ENCODE measurements at regions not wholly inside any gene's neighbourhood (a gene's known extent, or its start where the extent isn't known, plus 50 kb on each side); places are given as distances from the start of the nearest gene placed in this dataset.

DNA sequence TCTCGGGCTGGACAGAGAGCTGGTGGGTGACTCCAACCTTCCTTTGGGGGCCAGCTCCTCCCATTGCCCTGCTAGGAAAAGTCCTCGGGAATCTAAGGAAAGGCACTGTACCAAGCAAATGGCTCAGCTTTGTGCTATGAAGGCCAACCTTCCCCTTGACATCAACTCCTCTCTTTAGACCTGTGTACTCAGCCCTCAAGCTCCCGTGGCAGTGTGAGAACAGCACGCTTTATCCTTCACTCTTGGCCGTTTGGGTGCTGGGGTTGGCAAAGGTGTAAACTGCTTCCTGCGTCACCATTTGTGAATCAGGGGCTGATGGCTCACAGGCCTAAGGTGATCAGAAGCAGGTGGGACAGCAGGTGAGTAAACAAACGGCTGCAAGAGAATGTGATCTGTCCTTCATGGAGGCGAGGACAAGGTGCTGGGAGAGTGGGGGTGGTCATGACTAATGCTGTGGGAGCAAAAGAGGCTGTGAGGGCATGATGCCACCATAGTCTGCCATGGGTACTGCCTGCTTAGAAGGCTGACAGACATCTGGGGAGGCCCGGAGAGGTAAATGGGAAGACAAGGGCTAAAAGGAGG is 165.2 kb upstream of the TPM1 start:
- no peak for DNase-seq

DNA sequence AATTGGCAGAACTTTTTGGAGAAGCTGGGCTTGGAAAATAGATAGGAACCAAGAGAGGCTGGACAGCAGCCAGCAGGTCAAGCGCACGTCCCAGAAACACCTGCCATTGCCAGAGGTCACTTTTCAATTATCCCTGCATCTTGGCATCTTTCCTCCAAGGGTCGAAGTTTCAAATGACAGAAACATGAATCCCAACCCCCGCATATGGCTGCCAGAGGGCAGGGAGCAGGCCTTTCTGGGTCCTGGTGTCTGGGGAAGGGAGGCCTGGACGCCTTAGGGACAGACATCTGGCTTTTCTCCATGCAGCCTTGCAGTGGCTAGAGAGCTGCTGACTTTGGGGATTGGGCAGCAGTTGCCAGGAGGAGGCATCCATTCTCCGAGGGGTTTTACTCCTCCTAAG is 164.5 kb upstream of the TPM1 start:
- DNase-seq = no peak

DNA sequence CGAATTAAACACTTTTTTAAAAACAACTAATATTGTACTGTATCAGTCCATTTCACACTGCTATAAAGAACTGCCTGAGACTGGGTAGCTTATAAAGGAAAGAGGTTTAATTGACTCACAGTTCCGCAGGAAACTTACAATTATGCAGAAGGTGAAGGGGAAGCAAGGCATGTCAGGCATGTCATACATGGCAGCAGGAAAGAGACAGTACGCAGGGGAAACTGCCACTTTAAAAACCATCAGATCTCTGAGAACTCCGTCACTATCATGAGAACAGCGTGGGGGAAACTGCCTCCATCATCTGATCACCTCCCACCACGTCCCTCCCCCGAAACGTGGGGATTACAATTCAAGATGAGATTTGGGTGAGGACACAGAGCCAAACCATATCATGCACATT is 162.8 kb upstream of the TPM1 start:
- DNase-seq = no peak

DNA sequence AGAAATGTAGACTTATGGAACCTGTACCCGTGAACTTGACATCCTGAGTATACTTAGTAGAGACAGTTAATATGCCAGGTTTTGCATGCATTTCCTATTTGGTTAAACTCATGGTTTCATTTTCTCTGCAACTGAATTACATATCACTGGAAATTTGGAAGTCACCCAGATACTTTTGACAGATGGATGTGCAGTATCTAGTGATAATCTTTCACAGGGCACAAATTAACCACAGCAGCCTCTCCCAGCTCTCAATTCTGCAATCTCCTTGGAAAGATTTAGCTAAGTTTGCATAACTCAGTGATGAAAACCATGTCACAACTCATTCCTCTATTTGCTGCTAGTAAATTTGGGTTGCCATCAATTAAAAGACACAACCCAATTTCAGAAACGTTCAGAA is 162.3 kb upstream of the TPM1 start:
- no peak for DNase-seq

DNA sequence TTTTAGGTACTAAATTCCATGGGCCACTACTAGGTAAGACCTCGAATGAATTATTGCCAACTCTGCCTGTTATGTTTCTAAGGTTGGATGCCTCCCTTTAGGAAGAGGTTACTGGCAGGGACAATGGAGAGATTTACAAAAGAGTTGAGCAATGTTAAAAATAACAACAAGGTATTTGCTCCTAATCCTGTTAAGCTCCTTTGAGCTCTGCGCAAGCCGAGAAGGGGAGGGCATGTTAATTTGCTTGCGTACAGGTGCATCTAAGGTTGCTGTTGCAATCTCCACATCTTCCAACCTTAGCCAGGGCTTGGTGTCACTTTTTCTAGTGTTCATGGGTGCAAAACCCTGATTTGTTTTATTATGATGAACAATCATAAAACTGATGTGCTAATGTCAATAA is 161.5 kb upstream of the TPM1 start:
- no peak for DNase-seq

DNA sequence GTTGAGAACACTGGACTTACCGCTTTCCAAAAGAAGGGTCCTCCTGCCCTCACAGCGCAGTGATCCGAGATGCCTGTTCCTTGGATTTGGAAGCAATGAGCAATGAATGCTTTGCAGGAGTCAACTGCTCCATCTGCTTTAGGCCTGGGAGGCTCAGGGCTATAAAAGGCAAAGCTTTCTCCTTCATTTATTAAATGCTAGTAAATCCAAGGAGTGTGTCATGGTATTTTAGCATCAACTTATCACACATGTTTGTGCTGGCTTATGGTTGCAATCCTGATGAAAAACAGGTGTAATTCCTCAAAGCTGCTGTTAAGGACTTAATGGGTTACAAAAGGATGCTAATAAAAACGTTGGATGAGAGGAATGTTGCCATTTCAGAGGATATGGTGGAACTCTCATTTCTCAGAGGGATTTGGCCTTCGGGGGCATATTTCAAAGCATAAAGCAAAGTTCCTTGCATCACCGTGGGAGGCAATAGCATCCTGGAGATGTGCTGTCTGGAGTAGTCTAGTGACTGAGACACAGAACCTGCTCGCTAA is 158.5 kb upstream of the TPM1 start:
- DNase-seq = no peak

DNA sequence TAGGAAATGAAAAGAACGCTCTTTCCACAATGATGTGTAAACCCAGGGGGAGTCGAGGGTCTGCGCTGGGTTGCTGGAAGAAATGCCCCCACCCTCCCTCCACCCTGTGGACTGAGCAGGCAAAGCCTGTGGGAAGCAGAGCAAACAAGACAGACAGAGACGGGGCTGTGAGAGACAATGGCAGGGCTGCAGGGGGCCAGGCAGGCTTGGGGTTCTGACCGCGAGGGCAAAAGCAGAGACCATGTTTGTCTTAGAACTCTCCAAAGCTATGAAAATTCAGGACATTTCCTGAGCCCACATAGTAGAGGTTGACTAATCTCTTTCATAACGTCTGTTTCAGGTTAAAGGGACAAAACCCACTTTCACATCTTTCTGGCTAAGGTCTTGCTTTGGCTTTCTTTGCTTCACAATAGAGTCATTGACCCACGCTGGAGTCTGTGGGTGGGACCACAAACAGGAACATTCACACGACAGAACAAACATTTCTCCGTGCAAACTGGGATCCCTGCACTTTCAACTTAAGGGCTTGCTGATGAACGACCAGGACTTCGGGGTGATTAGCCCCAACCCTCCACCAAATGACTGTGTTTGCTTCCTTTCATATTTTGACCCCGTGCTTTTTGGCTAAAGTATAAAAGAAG is 156.0 kb upstream of the TPM1 start:
- DNase-seq = no peak

DNA sequence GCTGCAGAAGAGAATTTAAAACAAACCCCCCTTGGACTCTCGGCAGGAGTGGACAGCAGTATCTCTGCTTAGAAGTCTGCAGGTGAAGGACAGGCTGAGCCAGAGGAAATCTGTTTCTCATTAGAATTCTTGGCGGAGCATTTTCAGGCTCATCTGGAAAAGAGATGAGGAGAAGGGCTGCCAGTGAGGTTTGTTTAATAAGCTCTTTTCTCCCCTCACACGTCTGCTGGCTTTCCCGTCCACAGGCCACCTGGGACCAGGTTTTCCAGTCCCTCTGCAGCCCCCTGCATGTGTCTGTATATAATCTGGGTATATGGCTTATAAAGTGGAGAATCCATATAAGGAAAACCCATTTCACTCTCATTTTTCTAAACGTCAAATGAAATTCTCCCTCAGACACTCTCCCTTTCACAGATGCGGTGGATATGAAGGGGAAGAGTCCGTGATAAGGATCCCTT is 155.4 kb upstream of the TPM1 start:
- no peak for DNase-seq

DNA sequence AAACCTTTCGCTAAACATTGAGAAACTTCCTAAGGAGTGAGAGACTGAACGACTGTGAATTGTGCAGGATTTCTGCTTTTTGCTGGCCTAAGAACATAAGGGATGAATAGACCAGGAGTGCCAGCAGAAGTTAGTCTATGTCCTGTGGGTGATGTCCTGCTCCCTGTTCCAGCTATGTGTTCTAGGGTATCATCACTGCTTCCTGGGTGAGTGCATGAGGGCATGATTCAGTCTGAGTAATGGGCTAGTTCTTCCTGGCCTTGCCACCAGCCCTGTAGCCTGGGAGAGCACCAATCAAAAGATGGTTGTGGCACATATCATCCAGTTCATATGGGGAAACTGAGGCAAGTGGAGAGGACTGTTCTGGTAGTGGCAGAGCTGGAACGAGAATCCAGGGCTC is 153.9 kb upstream of the TPM1 start:
- DNase-seq = no peak

DNA sequence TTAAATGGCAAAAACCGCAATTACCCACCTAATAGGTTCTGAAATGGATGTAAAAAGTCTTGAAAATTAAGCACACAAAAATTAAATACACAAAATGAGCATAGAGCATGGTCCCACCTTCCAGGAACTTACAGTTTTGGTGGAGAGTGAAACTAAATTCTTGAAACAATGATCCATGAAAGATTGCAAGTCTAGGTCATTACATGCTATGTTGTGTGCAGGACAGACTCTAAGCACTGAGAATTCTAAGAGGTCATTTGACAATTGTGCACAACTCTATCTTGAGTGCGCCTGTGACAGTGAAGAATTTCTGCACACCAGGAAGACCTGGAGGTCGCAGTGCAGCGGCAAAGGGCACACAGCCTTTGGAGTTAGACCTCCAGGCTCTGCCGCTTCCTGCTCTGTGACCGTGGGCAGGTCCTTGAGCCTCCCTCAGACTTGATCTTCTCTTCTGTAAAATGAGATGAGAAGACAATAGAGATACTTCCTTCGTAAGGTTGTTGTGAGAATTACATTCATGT is 153.3 kb upstream of the TPM1 start:
- DNase-seq = no peak

DNA sequence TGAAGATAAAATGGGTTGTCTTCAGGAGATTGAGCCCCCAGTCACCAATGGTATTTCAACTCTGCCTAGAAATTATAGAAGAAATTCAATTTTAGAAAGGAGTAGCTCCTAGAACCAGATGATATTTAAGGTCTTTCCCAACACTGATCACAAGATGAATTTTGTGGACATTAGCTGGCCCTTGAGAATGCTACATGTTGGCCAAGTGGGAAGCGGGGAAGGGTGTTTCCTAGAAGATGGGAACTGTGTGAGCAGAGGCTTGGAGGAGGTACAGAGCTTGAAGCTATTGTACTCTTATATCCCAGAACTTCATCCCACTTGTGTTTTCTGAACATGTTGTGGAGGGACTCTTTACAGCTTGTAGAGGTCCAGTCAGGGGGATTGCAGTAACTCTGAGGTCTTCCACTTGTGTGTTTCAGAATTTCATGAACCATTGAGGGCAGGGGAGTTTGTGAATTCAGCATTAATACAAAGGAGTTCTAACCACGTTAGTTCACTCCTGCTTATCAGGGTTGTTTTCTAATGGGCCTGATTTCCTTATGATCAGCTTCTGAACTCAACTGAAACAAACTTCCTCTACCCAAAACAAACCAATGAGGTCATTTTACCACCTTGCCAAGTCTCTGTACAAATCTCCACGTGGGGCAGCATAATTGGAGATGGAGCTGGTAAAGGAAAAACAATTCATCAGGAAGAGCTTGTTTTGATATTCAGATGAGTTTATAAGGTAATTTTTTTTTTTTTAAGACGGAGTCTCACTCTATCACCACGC is 152.6 kb upstream of the TPM1 start:
- DNase-seq = no peak

DNA sequence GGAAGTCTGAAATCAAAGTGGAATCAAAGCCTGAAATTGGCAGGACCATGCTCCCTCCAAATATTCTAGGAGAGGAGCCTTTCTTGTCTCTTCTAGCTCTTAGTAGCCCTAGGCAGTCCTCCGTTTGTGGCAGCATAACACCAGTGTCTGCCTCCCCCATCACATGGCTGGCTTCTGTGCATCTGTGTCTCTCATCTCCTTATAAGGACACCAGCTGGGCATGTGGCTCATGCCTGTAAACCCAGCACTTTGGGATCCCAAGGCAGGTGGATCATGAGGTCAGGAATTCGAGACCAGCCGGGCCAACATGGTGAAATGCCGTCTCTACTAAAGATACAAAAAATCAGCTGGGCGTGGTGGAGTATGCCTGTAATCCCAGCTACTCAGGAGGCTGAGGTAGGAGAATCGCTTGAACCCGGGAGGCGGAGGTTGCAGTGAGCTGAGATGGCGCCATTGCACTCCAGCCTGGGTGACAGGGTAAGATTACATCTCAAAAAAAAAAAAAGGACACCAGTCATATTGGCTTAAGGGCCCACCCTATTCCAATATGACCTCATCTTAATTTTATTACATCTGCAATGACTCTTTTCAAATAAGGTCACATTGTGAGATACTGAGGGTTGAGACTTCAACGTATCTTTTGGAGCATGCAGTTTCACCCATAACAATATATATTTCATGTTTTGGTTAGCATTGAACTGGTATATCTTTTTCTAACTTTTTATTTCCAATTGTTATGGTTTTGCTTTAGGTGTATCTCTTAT is 148.0 kb upstream of the TPM1 start:
- no peak for DNase-seq

DNA sequence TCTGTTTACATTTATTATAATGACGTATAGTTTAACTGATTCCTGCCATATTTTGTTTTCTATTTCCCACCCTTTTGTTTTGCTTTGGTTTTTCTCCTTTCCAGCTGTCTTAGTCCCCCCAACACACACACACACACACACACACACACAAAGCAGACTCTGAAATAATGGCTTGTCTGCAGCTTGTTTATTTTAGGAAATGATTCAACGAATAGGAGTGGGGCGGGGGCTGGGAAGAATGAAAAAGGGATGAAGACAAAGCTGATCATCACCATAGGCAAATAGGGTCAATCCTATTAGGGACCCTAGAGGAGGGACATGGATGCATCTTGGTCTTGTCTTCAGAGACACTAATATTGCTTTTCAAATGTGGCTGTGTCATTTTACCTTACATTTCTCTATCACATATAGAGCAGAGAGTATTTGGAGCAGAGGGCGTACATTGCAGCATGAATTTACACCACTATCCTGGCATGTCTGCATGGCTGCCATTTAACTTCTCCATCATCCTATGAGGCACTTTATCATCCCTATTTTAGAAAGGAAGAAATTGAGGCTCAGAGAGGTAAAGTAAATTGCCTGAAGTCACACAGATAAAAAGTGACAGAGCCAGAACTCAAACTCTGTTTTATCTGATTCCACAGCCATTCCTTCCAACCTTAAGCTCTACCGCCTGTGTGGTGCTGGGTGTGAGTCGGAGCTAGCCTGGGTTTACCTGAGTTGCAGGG is 147.2 kb upstream of the TPM1 start:
- no peak for DNase-seq

DNA sequence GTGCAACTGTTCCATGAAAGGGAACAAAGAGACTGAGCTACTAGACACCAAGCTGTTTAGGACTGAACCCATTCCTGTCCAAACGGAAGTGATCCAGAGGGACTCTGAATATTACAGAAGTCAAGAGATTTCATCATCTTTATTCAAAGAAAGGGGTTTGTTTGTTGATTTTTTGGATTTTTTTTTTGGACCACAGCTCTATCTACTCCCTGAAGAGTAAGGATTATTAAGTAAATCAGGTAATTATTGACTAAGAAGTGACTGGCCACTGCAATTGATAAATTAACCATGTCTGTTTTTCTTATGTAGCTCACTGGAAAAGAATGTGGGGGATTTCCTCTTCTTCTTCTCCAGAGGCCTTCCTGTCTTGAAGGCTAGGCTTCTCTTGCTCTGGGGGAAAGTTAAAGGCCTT is 146.6 kb upstream of the TPM1 start:
- no peak for DNase-seq

DNA sequence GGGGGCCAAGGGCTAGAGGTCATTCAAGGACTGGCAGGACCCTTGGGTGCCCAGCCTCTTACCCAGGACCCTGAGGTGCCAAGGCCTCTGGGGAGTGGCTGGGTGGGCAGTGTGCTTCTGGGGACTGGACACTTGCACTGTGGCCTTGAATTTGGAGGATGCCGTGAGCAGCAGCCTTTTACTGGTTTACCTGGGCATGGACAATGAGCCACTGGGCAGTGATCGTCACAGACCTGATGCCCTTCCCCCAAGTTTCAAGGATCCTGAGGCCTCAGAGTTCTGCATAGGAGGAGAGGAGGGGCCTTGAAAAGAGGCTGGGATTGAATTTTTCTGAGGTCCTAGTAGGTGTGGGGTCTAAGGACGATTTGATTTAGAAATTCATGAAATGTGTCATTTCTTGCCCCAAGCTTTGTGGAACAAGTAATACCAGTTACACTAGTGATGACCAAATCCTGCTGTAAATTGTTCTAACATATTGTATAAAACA is 146.1 kb upstream of the TPM1 start:
- DNase-seq = no peak

DNA sequence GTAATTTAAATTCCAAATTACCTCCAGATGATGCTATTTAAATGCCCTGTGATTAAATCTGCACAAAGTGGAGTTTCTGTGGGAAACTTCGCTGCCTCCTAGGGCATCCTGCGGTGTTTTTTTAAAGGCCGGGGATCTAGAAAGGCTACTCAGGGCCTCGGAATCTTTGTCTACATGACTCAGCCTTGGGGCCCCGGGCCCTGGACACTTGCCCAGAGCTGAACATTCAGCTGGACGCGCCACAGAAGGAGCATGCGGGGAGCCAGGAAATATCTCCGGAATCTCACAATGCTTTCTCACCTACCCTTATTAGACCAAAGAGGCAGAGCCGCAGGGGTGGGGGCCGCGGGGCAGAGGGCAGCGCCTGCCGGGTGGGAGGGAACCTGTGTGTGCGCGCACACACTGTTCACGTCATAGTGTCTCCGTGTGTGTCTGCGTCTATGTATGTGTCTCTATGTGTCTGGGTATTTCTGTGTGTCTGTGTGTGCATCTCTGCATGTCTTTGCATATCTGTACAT is 145.5 kb upstream of the TPM1 start:
- DNase-seq = no peak

DNA sequence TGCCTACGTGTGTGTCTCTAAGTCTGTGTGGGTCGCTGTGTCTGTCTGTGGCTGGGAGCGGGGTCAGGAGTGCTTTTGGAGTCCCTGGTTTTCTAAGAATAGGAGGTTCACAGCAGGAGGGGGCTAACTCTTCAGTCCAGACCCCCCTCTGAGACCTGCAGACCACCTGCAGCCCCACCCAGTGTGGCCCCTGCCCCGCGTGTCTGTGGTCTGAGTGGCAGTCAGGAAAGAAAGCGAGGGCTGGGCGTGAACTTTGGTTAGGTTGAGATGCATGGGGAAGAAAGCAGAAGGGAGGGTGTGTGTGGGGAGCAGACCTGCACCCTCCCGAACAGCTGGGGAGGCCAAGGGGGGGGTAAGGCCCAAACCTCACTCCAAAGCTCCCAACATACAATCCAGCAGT is 144.9 kb upstream of the TPM1 start:
- no peak for DNase-seq

DNA sequence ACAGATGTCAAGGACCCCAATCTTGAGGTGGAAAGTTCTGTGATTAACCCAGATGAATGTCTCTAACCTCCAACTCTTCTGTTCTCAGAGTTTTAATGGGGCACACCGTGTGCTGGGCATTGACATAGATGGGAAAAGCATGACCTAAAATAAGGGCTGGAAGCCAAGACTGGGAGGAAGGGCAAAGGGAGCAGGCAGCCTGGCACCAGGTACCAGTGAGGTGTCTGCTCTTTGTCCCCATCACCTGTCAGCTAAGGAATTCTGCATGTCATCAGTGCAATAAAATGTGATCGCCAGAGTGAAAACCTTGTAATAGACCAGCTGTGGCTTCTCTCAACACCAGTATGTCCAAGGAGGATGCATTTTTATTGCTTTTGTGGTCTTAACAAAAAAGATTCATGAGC is 143.5 kb upstream of the TPM1 start:
- DNase-seq = no peak

DNA sequence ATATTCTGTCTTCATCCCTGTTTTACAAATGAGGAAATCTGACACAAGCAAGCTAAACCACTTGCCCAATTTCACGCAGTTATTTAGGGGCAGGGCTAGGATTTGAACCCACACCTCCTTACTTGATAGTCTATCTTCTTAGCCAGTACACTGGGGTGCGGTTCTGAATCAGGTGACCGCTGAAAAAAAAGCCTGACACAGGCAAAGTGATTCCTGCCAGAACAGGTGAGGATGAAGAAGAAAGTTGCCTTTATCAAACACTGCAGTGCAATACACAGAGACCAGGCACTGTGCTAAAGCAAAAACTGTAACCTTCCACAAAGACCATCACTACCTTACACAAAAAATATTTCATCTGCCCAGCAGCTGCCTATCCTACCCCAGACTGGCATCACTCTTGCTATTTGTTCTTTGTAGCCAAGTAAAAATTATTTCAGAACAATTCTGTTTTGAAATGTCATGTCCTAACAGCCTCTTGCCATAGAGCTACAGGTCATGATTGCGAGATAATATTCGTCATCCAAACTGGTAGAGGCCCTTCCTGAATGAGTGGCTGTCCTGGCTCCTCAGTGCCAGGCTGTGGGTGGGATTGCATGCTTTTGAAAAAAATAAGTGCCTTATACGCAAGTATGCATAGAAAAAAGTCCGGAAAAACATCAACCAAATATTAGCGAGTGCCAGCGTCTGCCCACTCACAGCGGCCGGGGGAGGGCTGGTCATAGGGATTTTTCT is 142.3 kb upstream of the TPM1 start:
- no peak for DNase-seq

DNA sequence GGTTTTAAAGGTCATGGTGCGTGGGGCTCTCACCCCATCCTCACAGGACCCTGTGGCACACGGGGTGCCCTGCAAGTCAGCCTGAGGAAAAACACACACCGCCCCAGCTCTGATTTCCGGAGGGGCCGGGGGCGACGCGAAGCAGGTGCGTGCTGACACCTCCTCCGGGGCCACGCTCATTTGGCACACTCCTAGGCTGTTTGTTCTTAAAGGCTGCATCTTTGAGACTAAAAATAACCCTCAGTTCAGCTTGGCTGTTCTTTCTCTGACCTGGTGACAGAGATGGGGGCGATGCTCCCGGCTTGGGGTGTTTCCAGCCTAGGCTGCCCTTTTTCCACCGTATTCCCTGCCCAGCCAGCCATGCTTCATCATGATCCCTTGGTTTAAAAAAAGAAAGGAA is 141.5 kb upstream of the TPM1 start:
- no peak for DNase-seq

DNA sequence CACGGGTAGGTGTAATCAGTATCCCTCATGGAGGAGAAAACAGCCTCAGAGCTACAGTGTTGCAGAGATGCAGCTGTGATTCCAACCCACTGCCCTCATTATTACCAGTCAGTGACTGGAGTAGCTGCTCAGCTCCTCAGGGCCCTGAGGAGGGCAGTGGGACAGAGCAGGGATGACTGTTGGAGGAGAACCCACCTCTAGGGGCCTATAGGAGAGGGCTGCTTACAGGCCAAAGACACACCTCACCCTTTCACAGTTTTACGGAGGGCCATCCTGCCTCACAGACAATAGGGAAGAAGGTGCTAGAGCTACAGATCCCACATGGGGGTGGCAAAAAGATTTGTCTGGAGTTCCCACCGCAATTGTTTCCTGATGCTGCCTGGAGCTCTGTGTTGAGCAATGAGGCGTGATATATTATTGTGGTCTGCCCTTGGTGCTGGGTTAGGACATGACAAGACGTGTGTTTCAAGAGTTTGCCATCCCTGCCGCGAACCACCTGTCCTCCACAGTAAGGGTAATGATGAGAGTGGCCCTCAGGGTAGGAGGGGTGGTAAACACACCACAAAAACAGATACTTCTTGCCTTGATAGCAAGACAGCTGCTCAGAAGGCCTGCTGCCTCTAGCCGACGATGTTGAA is 140.5 kb upstream of the TPM1 start:
- no peak for DNase-seq

All from activated naive CD4-positive, alpha-beta T cell (primary cell).